Endothelial cell of umbilical vein (primary cell): ENCODE measurements at regions not wholly inside any gene's neighbourhood (a gene's known extent, or its start where the extent isn't known, plus 50 kb on each side); places are given as distances from the start of the nearest gene placed in this dataset.

Experiments
- CTCF ChIP-seq, 2 donors: IDR thresholded peaks; 1 replicate in 1 of 2; 2 replicates in 1 of 2; pipeline ENCODE4 v1.5.1; 2011; ENCODE audit warnings: low read length in 2 of 2, mild to moderate bottlenecking in 2 of 2, moderate library complexity in 2 of 2, control low read depth in 1 of 2, inconsistent platforms in 1 of 2, low read depth in 1 of 2; ENCODE audit not compliant: insufficient read depth in 1 of 2; ENCODE audit errors: extremely low read depth in 1 of 2
- EZH2 ChIP-seq: IDR thresholded peaks from 2 replicates; pipeline ENCODE4 v1.6.1; 2012; ENCODE audit warnings: borderline replicate concordance, low read depth, mild to moderate bottlenecking, moderate library complexity, low read length, inconsistent platforms; ENCODE audit not compliant: severe bottlenecking
- MYC ChIP-seq: IDR thresholded peaks from one replicate; pipeline ENCODE4 v1.6.1; 2011; ENCODE audit warnings: mild to moderate bottlenecking, low read depth, low read length
- POLR2A ChIP-seq: IDR thresholded peaks from 2 replicates; pipeline ENCODE4 v1.6.1; 2012; ENCODE audit warnings: low read depth, mild to moderate bottlenecking, control low read depth, low read length
- POLR2AphosphoS5 ChIP-seq: IDR thresholded peaks from 2 replicates; pipeline ENCODE4 v1.6.1; 2012; ENCODE audit warnings: low read depth, mild to moderate bottlenecking, control low read depth, low read length, moderate library complexity; ENCODE audit not compliant: insufficient read depth

- TF ChIP-seq CTCF (IDR thresholded peaks at IDR 0.05; ENCODE audit: extremely low read depth in 1 of 2, insufficient read depth in 1 of 2, low read depth in 1 of 2, low read length in 2 of 2) (no peak), POLR2A (no peak), POLR2AphosphoS5 (peak; percentile 49), MYC (no peak), EZH2 (no peak)
These were observed 65.5 kb upstream of the ARHGAP20 start for GRCh38 chr11:110777775-110778174.
